SK-N-SH treated with all-trans-retinoic acid at 6 μM for 48 hours (cell line): ENCODE measurements at regions not wholly inside any gene's neighbourhood (a gene's known extent, or its start where the extent isn't known, plus 50 kb on each side); places are given as distances from the start of the nearest gene placed in this dataset.

Experiments used
- ATAC-seq: fragments of 200-7000 bp; cut with Tn5 transposase; 3 replicates; pipeline ENCODE4 v1.9.1; 2020; ENCODE audit warnings: mild to moderate bottlenecking, moderate library complexity
- ARNTL ChIP-seq: fragments of 450-650 bp; formaldehyde crosslinking; IDR thresholded peaks from 2 replicates; pipeline ENCODE4 v1.5.0; 2020; ENCODE audit warnings: low read depth, mild to moderate bottlenecking, moderate library complexity, borderline replicate concordance
- BACH2 ChIP-seq: fragments of 250-450 bp; sonication (Bioruptor Pico); IDR thresholded peaks from 2 replicates; pipeline ENCODE4 v1.9.0; 2021; ENCODE audit warnings: mild to moderate bottlenecking, borderline replicate concordance
- CREB5 ChIP-seq: fragments of 250-450 bp; sonication (Bioruptor Pico); IDR thresholded peaks from 2 replicates; pipeline ENCODE4 v1.5.1; 2020; ENCODE audit warnings: low read depth, mild to moderate bottlenecking, moderate library complexity
- CSDC2 ChIP-seq: fragments of 250-450 bp; sonication (Bioruptor Pico); IDR thresholded peaks from 2 replicates; pipeline ENCODE4 v1.5.0; 2020; ENCODE audit warnings: mild to moderate bottlenecking, moderate library complexity
- CSRNP3 ChIP-seq: fragments of 250-450 bp; sonication (Bioruptor Pico); IDR thresholded peaks from 2 replicates; pipeline ENCODE4 v1.5.1; 2021; ENCODE audit warnings: mild to moderate bottlenecking, moderate library complexity
- ESRRG ChIP-seq: fragments of 250-450 bp; sonication (Bioruptor Pico); IDR thresholded peaks from 2 replicates; pipeline ENCODE4 v1.6.1; 2021; ENCODE audit warnings: mild to moderate bottlenecking
- GLIS3 ChIP-seq: fragments of 250-450 bp; sonication (Bioruptor Pico); IDR thresholded peaks from 2 replicates; pipeline ENCODE4 v1.5.0; 2020; ENCODE audit warnings: mild to moderate bottlenecking, moderate library complexity
- ISL1 ChIP-seq: fragments of 250-450 bp; sonication (Bioruptor Pico); IDR thresholded peaks from 2 replicates; pipeline ENCODE4 v2.1.2; 2022; ENCODE audit warnings: mild to moderate bottlenecking, moderate library complexity
- PATZ1 ChIP-seq: fragments of 250-450 bp; sonication (Bioruptor Pico); IDR thresholded peaks from 2 replicates; pipeline ENCODE4 v1.8.0; 2020; ENCODE audit warnings: mild to moderate bottlenecking, moderate library complexity, borderline replicate concordance
- POU6F1 ChIP-seq: fragments of 250-450 bp; sonication (Bioruptor Pico); IDR thresholded peaks from 2 replicates; pipeline ENCODE4 v1.8.0; 2021; ENCODE audit warnings: low read depth, mild to moderate bottlenecking, moderate library complexity, borderline replicate concordance
- PPARA ChIP-seq: fragments of 250-450 bp; sonication (Bioruptor Pico); IDR thresholded peaks from 2 replicates; pipeline ENCODE4 v1.5.0; 2020; ENCODE audit warnings: mild to moderate bottlenecking, borderline replicate concordance
- RARB ChIP-seq: fragments of 250-450 bp; sonication (Bioruptor Pico); IDR thresholded peaks from 2 replicates; pipeline ENCODE4 v1.8.0; 2021; ENCODE audit warnings: mild to moderate bottlenecking, moderate library complexity
- SNAI2 ChIP-seq: fragments of 250-450 bp; sonication (Bioruptor Pico); IDR thresholded peaks from 2 replicates; pipeline ENCODE4 v1.5.0; 2020; ENCODE audit warnings: mild to moderate bottlenecking, moderate library complexity
- TCF4 ChIP-seq: fragments of 250-450 bp; sonication (Bioruptor Pico); IDR thresholded peaks from 2 replicates; pipeline ENCODE4 v1.8.0; 2021; ENCODE audit warnings: mild to moderate bottlenecking, moderate library complexity, borderline replicate concordance
- TOX ChIP-seq: fragments of 250-450 bp; sonication (Bioruptor Pico); IDR thresholded peaks from 2 replicates; pipeline ENCODE4 v1.8.0; 2021; ENCODE audit warnings: mild to moderate bottlenecking, moderate library complexity, borderline replicate concordance
- TSHZ2 ChIP-seq: fragments of 250-450 bp; sonication (Bioruptor Pico); IDR thresholded peaks from 2 replicates; pipeline ENCODE4 v1.5.0; 2020; ENCODE audit warnings: mild to moderate bottlenecking, moderate library complexity
- ZC3H10 ChIP-seq: fragments of 250-450 bp; sonication (Bioruptor Pico); IDR thresholded peaks from 2 replicates; pipeline ENCODE4 v1.5.1; 2021; ENCODE audit warnings: mild to moderate bottlenecking, moderate library complexity
- ZFP3 ChIP-seq: fragments of 250-450 bp; sonication (Bioruptor Pico); IDR thresholded peaks from 2 replicates; pipeline ENCODE4 v1.5.0; 2020; ENCODE audit warnings: mild to moderate bottlenecking, moderate library complexity
- ZFP30 ChIP-seq: fragments of 450-650 bp; formaldehyde crosslinking; IDR thresholded peaks from 2 replicates; pipeline ENCODE4 v1.5.0; 2022; ENCODE audit warnings: mild to moderate bottlenecking, moderate library complexity
- ZNF565 ChIP-seq: fragments of 450-650 bp; formaldehyde crosslinking; conservative IDR thresholded peaks from 2 replicates; pipeline ENCODE4 v1.5.0; 2020; ENCODE audit warnings: low read depth, mild to moderate bottlenecking, moderate library complexity
- ZNF70 ChIP-seq: fragments of 450-650 bp; formaldehyde crosslinking; IDR thresholded peaks from 2 replicates; pipeline ENCODE4 v1.5.0; 2020; ENCODE audit warnings: mild to moderate bottlenecking, moderate library complexity
- ZNF8 ChIP-seq: fragments of 450-650 bp; formaldehyde crosslinking; IDR thresholded peaks from 2 replicates; pipeline ENCODE4 v1.5.0; 2020; ENCODE audit warnings: mild to moderate bottlenecking, moderate library complexity

- no peak for ATAC-seq
- no peak for TF ChIP-seq TOX (CRISPR knock-in tag)
- no peak for TF ChIP-seq SNAI2 (CRISPR knock-in tag)
- no peak for TF ChIP-seq ZC3H10 (CRISPR knock-in tag)
- no peak for TF ChIP-seq ARNTL
- TF ChIP-seq CSDC2 (CRISPR knock-in tag), result no peak
- TF ChIP-seq PPARA (CRISPR knock-in tag), result no peak
- no peak for TF ChIP-seq ZNF70 (CRISPR knock-in tag)
- TF ChIP-seq POU6F1 (CRISPR knock-in tag), result no peak
- no peak for TF ChIP-seq RARB (CRISPR knock-in tag)
- TF ChIP-seq ZNF8 (CRISPR knock-in tag), result no peak
- no peak for TF ChIP-seq ISL1
- TF ChIP-seq BACH2, result no peak
- TF ChIP-seq CSRNP3 (CRISPR knock-in tag), result no peak
- no peak for TF ChIP-seq CREB5 (CRISPR knock-in tag)
- TF ChIP-seq TSHZ2, result no peak
- no peak for TF ChIP-seq PATZ1
- no peak for TF ChIP-seq ZFP30
- TF ChIP-seq ZFP3, result no peak
- no peak for TF ChIP-seq GLIS3 (CRISPR knock-in tag)
These were observed 1305.8 kb downstream of the OTOL1 start for GRCh38 chr3:162802228-162802965.

- ATAC-seq, result no peak
- no peak for TF ChIP-seq ISL1
- no peak for TF ChIP-seq ZNF70 (CRISPR knock-in tag)
- TF ChIP-seq CREB5 (CRISPR knock-in tag), result no peak
- TF ChIP-seq BACH2, result no peak
- TF ChIP-seq PATZ1, result no peak
- TF ChIP-seq ZFP30, result no peak
- TF ChIP-seq ZNF565 (CRISPR knock-in tag), result no peak
- no peak for TF ChIP-seq SNAI2 (CRISPR knock-in tag)
- no peak for TF ChIP-seq TOX (CRISPR knock-in tag)
- no peak for TF ChIP-seq ZC3H10 (CRISPR knock-in tag)
- no peak for TF ChIP-seq TCF4 (CRISPR knock-in tag)
- no peak for TF ChIP-seq ZFP3
- no peak for TF ChIP-seq ESRRG
- TF ChIP-seq GLIS3 (CRISPR knock-in tag), result no peak
- TF ChIP-seq POU6F1 (CRISPR knock-in tag), result no peak
- no peak for TF ChIP-seq ARNTL
- TF ChIP-seq CSRNP3 (CRISPR knock-in tag), result no peak
- TF ChIP-seq ZNF8 (CRISPR knock-in tag), result no peak
- TF ChIP-seq CSDC2 (CRISPR knock-in tag), result no peak
These were observed 1314.2 kb downstream of the OTOL1 start for GRCh38 chr3:162810776-162811175.
